ENCODE measurements at regions not wholly inside any gene's neighbourhood (a gene's known extent, or its start where the extent isn't known, plus 50 kb on each side); places are given as distances from the start of the nearest gene placed in this dataset.

- Histone ChIP-seq H3K36me3 (no peaks in the 10 kb centered on the region), H3K27me3 (no peaks in the 10 kb centered on the region), H3K9me3 (no peaks in the 10 kb centered on the region), H3K4me3 (no peak overlapping the region), H3K27ac (no peak overlapping the region), H3K4me1 (no peaks in the 10 kb centered on the region)
- 90% methylated on average over 3 of the region's 3 CpGs for WGBS, 2 donors
- intact Hi-C loops (cut with DNase I) = no loop called here
- no peak for ATAC-seq
- no peak for TF ChIP-seq CTCF (IDR thresholded peaks at IDR 0.05)
- no peak for DNase-seq
Observed at GRCh38 chr1:86272083-86272482, 115.5 kb upstream of the COL24A1 start.

- Histone ChIP-seq H3K4me1 (no peaks in the 10 kb centered on the region), H3K27ac (no peak overlapping the region), H3K36me3 (no peaks in the 10 kb centered on the region), H3K4me3 (no peak overlapping the region), H3K9me3 (no peaks in the 10 kb centered on the region), H3K27me3 (no peaks in the 10 kb centered on the region)
- intact Hi-C loops (cut with DNase I) = no loop called here
- 38 to 67% methylated on average over 2 of the region's 2 CpGs for WGBS, 2 donors
- no peak for TF ChIP-seq CTCF (IDR thresholded peaks at IDR 0.05)
- ATAC-seq = no peak
- DNase-seq = no peak
Observed at GRCh38 chr1:86271046-86271445, 114.5 kb upstream of the COL24A1 start.

- TF ChIP-seq CTCF (IDR thresholded peaks at IDR 0.05) = no peak
- WGBS, 2 donors = 82 to 85% methylated on average over 5 of the region's 5 CpGs
- ATAC-seq (no peak), DNase-seq (no peak)
- H3K4me3 ChIP-seq = no peak overlapping the region
- no peaks in the 10 kb centered on the region for H3K36me3 ChIP-seq
- intact Hi-C loops (cut with DNase I) = no loop called here
- no peaks in the 10 kb centered on the region for H3K27me3 ChIP-seq
- H3K4me1 ChIP-seq = no peaks in the 10 kb centered on the region
- no peaks in the 10 kb centered on the region for H3K9me3 ChIP-seq
- H3K27ac ChIP-seq = no peak overlapping the region
Observed at GRCh38 chr1:86263101-86263500, 106.5 kb upstream of the COL24A1 start.

GRCh38 chr1:86260476-86260875 is 103.9 kb upstream of the COL24A1 start:
- no peaks in the 10 kb centered on the region for H3K36me3 ChIP-seq
- H3K27ac ChIP-seq = no peak overlapping the region
- H3K27me3 ChIP-seq = no peaks in the 10 kb centered on the region
- no peaks in the 10 kb centered on the region for H3K9me3 ChIP-seq
- intact Hi-C loops (cut with DNase I) = no loop called here
- no peak for TF ChIP-seq CTCF (IDR thresholded peaks at IDR 0.05)
- no peak overlapping the region for H3K4me3 ChIP-seq
- ATAC-seq (no peak), DNase-seq (no peak)
- H3K4me1 ChIP-seq = no peaks in the 10 kb centered on the region

- 86 to 87% methylated on average over 1 of the region's 1 CpG for WGBS, 2 donors
- DNase-seq = no peak
- no peak for ATAC-seq
- intact Hi-C loops (cut with DNase I) = no loop called here
- no peak overlapping the region for H3K4me3 ChIP-seq
- no peaks in the 10 kb centered on the region for H3K27me3 ChIP-seq
- no peak for TF ChIP-seq CTCF (IDR thresholded peaks at IDR 0.05)
- H3K4me1 ChIP-seq = no peaks in the 10 kb centered on the region
- H3K27ac ChIP-seq = no peak overlapping the region
- no peaks in the 10 kb centered on the region for H3K9me3 ChIP-seq
- no peaks in the 10 kb centered on the region for H3K36me3 ChIP-seq
Observed at GRCh38 chr1:86259390-86259789, 102.8 kb upstream of the COL24A1 start.

Data from heart right ventricle (tissue), 16 donors.